Naive thymus-derived CD4-positive, alpha-beta T cell (primary cell): ENCODE measurements at regions not wholly inside any gene's neighbourhood (a gene's known extent, or its start where the extent isn't known, plus 50 kb on each side); places are given as distances from the start of the nearest gene placed in this dataset.

Experiments
- ATAC-seq: fragments of 150-1000 bp; cut with Tn5 transposase; 2 replicates; pipeline ENCODE4 v1.10.0; 2021; ENCODE audit warnings: mild to moderate bottlenecking, moderate library complexity
- CTCF ChIA-PET: fragments of 350-600 bp; sonication (Branson Sonifier 250); formaldehyde crosslinking; loops from one replicate; lab custom pipeline; 2021; ENCODE audit warnings: antibody characterized with exemption; lab: Charles Lee
- POLR2A ChIA-PET: fragments of 350-600 bp; sonication (Branson Sonifier 250); formaldehyde crosslinking; loops from one replicate; lab custom pipeline; 2021; ENCODE audit warnings: antibody characterized with exemption, inconsistent platforms; lab: Charles Lee
- DNase-seq, 9 donors: peaks; one replicate each; pipeline versions ENCODE4 v3.0.0 to v3.0.0-alpha.2; 2020 to 2022; ENCODE audit warnings: mixed read lengths in 1 of 9
- H3K27ac ChIP-seq: one replicate; pipeline ENCODE4 v1.7.0; 2013; ENCODE audit warnings: mild to moderate bottlenecking, low read depth, low read length, moderate library complexity
- H3K27me3 ChIP-seq, 2 donors: one replicate each; pipeline ENCODE4 v1.7.0; 2013; ENCODE audit warnings: low read length in 2 of 2, mild to moderate bottlenecking in 2 of 2, moderate library complexity in 2 of 2; ENCODE audit not compliant: control insufficient read depth in 2 of 2, insufficient read depth in 2 of 2
- H3K36me3 ChIP-seq, 3 experiments: 1 replicate in 2 of 3; 2 replicates in 1 of 3; pipeline ENCODE4 v1.7.0; 2013; ENCODE audit warnings: low read length in 3 of 3, mild to moderate bottlenecking in 3 of 3, moderate library complexity in 1 of 3; ENCODE audit not compliant: insufficient read depth in 3 of 3, control insufficient read depth in 2 of 3
- H3K4me1 ChIP-seq, 2 donors: one replicate each; pipeline ENCODE4 v1.7.0; 2013; ENCODE audit warnings: low read length in 2 of 2, mild to moderate bottlenecking in 2 of 2, moderate library complexity in 1 of 2; ENCODE audit not compliant: control insufficient read depth in 2 of 2, insufficient read depth in 2 of 2
- H3K4me3 ChIP-seq: 2 replicates; pipeline ENCODE4 v1.7.0; 2013; ENCODE audit warnings: mild to moderate bottlenecking, low read length
- H3K9me3 ChIP-seq, 3 experiments: 1 replicate in 2 of 3; 2 replicates in 1 of 3; pipeline ENCODE4 v1.7.0; 2013; ENCODE audit warnings: low read length in 3 of 3; ENCODE audit not compliant: control insufficient read depth in 2 of 3
- H3K27ac Mint-ChIP-seq, 9 donors: one replicate each; pipeline ENCODE4 v1.8.0; 2020 to 2022; ENCODE audit warnings: mixed read lengths in 9 of 9, mild to moderate bottlenecking in 8 of 9, moderate library complexity in 5 of 9, inconsistent platforms in 2 of 9
- H3K27me3 Mint-ChIP-seq, 5 donors: one replicate each; pipeline ENCODE4 v1.8.0; 2021 to 2022; ENCODE audit warnings: mixed read lengths in 5 of 5, mild to moderate bottlenecking in 1 of 5
- H3K36me3 Mint-ChIP-seq, 5 donors: one replicate each; pipeline ENCODE4 v1.8.0; 2020 to 2022; ENCODE audit warnings: mixed read lengths in 5 of 5, mild to moderate bottlenecking in 3 of 5, inconsistent platforms in 1 of 5
- H3K4me1 Mint-ChIP-seq, 7 donors: one replicate each; pipeline ENCODE4 v1.8.0; 2020 to 2022; ENCODE audit warnings: mixed read lengths in 7 of 7, mild to moderate bottlenecking in 3 of 7, inconsistent platforms in 1 of 7
- H3K4me3 Mint-ChIP-seq, 10 donors: one replicate each; pipeline ENCODE4 v1.8.0; 2020 to 2022; ENCODE audit warnings: mild to moderate bottlenecking in 10 of 10, mixed read lengths in 10 of 10, moderate library complexity in 6 of 10, inconsistent platforms in 2 of 10
- H3K9me3 Mint-ChIP-seq, 11 donors: one replicate each; pipeline ENCODE4 v1.8.0; 2020 to 2022; ENCODE audit warnings: mixed read lengths in 11 of 11, mild to moderate bottlenecking in 4 of 11, inconsistent platforms in 1 of 11, moderate library complexity in 1 of 11
- intact Hi-C, 2 donors: fragments of 100-400 bp; cut with micrococcal nuclease; formaldehyde crosslinking; loops; one replicate each; pipeline ENCODE4 v1.15.1; 2023

GRCh38 chr2:13628122-13628521 is 911.4 kb downstream of the TRIB2 start:
- Mint-ChIP-seq H3K27me3 (no peaks in the 10 kb centered on the region), H3K36me3 (no peaks in the 10 kb centered on the region), H3K27ac (no peak overlapping the region), H3K4me3 (no peak overlapping the region), H3K4me1 (no peaks in the 10 kb centered on the region), H3K9me3 (peaks cover 0 to 9% (median 0%) of the 10 kb centered on the region in 11 donors)
- ATAC-seq (no peak), DNase-seq (no peak)
- H3K36me3 ChIP-seq, result no peaks in the 10 kb centered on the region
- ChIA-PET CTCF (no interaction called here), POLR2A (no interaction called here)
- H3K27ac ChIP-seq, result no peak overlapping the region
- H3K4me3 ChIP-seq, result no peak overlapping the region
- H3K9me3 ChIP-seq, result no peaks in the 10 kb centered on the region
- no peaks in the 10 kb centered on the region for H3K4me1 ChIP-seq
- intact Hi-C loops, result no loop called here
- H3K27me3 ChIP-seq, result no peaks in the 10 kb centered on the region

- intact Hi-C loops, result no loop called here
- no peak overlapping the region for H3K27ac Mint-ChIP-seq
Observed at GRCh38 chr2:13638181-13638580, 921.4 kb downstream of the TRIB2 start.

GRCh38 chr2:13649918-13650317 is 933.2 kb downstream of the TRIB2 start:
- POLR2A ChIA-PET, result no interaction called here
- Mint-ChIP-seq H3K27me3 (no peaks in the 10 kb centered on the region), H3K4me3 (no peak overlapping the region), H3K9me3 (peaks cover 0 to 21% (median 9%) of the 10 kb centered on the region in 11 donors), H3K36me3 (no peaks in the 10 kb centered on the region), H3K27ac (no peak overlapping the region), H3K4me1 (no peaks in the 10 kb centered on the region)
- DNase-seq (no peak), ATAC-seq (no peak)
- no peaks in the 10 kb centered on the region for H3K27me3 ChIP-seq
- no peak overlapping the region for H3K27ac ChIP-seq
- peaks cover 0 to 6% (median 0%) of the 10 kb centered on the region in 3 experiments for H3K9me3 ChIP-seq
- CTCF ChIA-PET, result no interaction called here
- no peaks in the 10 kb centered on the region for H3K36me3 ChIP-seq
- intact Hi-C loops, result no loop called here
- H3K4me3 ChIP-seq, result no peak overlapping the region
- no peaks in the 10 kb centered on the region for H3K4me1 ChIP-seq

More at GRCh38 chr2:13638181-13638580, 921.4 kb downstream of the TRIB2 start:
- Mint-ChIP-seq H3K4me1 (no peaks in the 10 kb centered on the region), H3K36me3 (no peaks in the 10 kb centered on the region), H3K4me3 (no peak overlapping the region), H3K9me3 (peaks cover 2 to 10% (median 4%) of the 10 kb centered on the region in 11 donors), H3K27me3 (no peaks in the 10 kb centered on the region)
- Histone ChIP-seq H3K36me3 (no peaks in the 10 kb centered on the region), H3K27ac (no peak overlapping the region), H3K4me3 (no peak overlapping the region), H3K4me1 (no peaks in the 10 kb centered on the region), H3K9me3 (no peaks in the 10 kb centered on the region), H3K27me3 (no peaks in the 10 kb centered on the region)
- ChIA-PET CTCF (no interaction called here), POLR2A (no interaction called here)
- DNase-seq, result no peak
- no peak for ATAC-seq

GRCh38 chr2:13650586-13651180 is 933.9 kb downstream of the TRIB2 start:
- no peak overlapping the region for H3K27ac ChIP-seq
- Mint-ChIP-seq H3K27ac (no peak overlapping the region), H3K36me3 (no peaks in the 10 kb centered on the region), H3K4me1 (no peaks in the 10 kb centered on the region), H3K4me3 (no peak overlapping the region), H3K9me3 (peaks cover 0 to 21% (median 9%) of the 10 kb centered on the region in 11 donors), H3K27me3 (no peaks in the 10 kb centered on the region)
- no peak overlapping the region for H3K4me3 ChIP-seq
- intact Hi-C loops, result no loop called here
- ChIA-PET POLR2A (no interaction called here), CTCF (no interaction called here)
- no peaks in the 10 kb centered on the region for H3K27me3 ChIP-seq
- no peaks in the 10 kb centered on the region for H3K4me1 ChIP-seq
- no peaks in the 10 kb centered on the region for H3K36me3 ChIP-seq
- H3K9me3 ChIP-seq, result peaks cover 0 to 6% (median 0%) of the 10 kb centered on the region in 3 experiments
- ATAC-seq, result no peak
- DNase-seq, result no peak

GRCh38 chr2:13651684-13652131 is 935.0 kb downstream of the TRIB2 start:
- Histone ChIP-seq H3K27ac (no peak overlapping the region), H3K36me3 (no peaks in the 10 kb centered on the region), H3K9me3 (peaks cover 0 to 6% (median 0%) of the 10 kb centered on the region in 3 experiments), H3K27me3 (no peaks in the 10 kb centered on the region), H3K4me1 (no peaks in the 10 kb centered on the region), H3K4me3 (no peak overlapping the region)
- ChIA-PET CTCF (no interaction called here), POLR2A (no interaction called here)
- H3K27me3 Mint-ChIP-seq, result no peaks in the 10 kb centered on the region
- no peak overlapping the region for H3K27ac Mint-ChIP-seq
- ATAC-seq (no peak), DNase-seq (no peak)
- no peaks in the 10 kb centered on the region for H3K36me3 Mint-ChIP-seq
- H3K9me3 Mint-ChIP-seq, result peaks cover 0 to 21% (median 7%) of the 10 kb centered on the region in 11 donors
- H3K4me3 Mint-ChIP-seq, result no peak overlapping the region
- H3K4me1 Mint-ChIP-seq, result no peaks in the 10 kb centered on the region
- intact Hi-C loops, result no loop called here

GRCh38 chr2:13652531-13653313 is 936.0 kb downstream of the TRIB2 start:
- Histone ChIP-seq H3K4me3 (no peak overlapping the region), H3K9me3 (peaks cover 0 to 6% (median 0%) of the 10 kb centered on the region in 3 experiments), H3K4me1 (no peaks in the 10 kb centered on the region), H3K27me3 (no peaks in the 10 kb centered on the region), H3K27ac (no peak overlapping the region), H3K36me3 (no peaks in the 10 kb centered on the region)
- no peak for DNase-seq
- Mint-ChIP-seq H3K4me1 (no peaks in the 10 kb centered on the region), H3K36me3 (no peaks in the 10 kb centered on the region), H3K27ac (no peak overlapping the region), H3K4me3 (no peak overlapping the region), H3K27me3 (no peaks in the 10 kb centered on the region), H3K9me3 (peaks cover 0 to 21% (median 7%) of the 10 kb centered on the region in 11 donors)
- POLR2A ChIA-PET, result no interaction called here
- intact Hi-C loops, result no loop called here
- CTCF ChIA-PET, result no interaction called here
- no peak for ATAC-seq
